MM.1S (cell line): ENCODE measurements at regions not wholly inside any gene's neighbourhood (a gene's known extent, or its start where the extent isn't known, plus 50 kb on each side); places are given as distances from the start of the nearest gene placed in this dataset.

Experiments
- DNase-seq: peaks from one replicate; pipeline ENCODE4 v3.0.0-alpha.2; 2015
- H2AFZ ChIP-seq: fragments of 300-600 bp; sonication (generic); 2 replicates; pipeline ENCODE4 v1.6.0; 2016; ENCODE audit warnings: antibody characterized with exemption, low read length
- H3F3A ChIP-seq: fragments of 300-600 bp; sonication (generic); 2 replicates; pipeline ENCODE4 v1.6.1; 2016; ENCODE audit warnings: mild to moderate bottlenecking, antibody characterized with exemption, low read length, moderate library complexity, mixed read lengths; ENCODE audit not compliant: insufficient read depth
- H3K27ac ChIP-seq: fragments of 300-600 bp; sonication (generic); 2 replicates; pipeline ENCODE4 v1.5.1; 2016; ENCODE audit warnings: mild to moderate bottlenecking, low read length
- H3K27me3 ChIP-seq: fragments of 300-600 bp; sonication (generic); replicated peaks from 2 replicates; pipeline ENCODE4 v1.6.0; 2016; ENCODE audit warnings: low read length; ENCODE audit not compliant: insufficient read depth
- H3K36me3 ChIP-seq: fragments of 300-600 bp; sonication (generic); replicated peaks from 2 replicates; pipeline ENCODE4 v1.6.1; 2016; ENCODE audit warnings: mild to moderate bottlenecking, low read length, mixed read lengths; ENCODE audit not compliant: insufficient read depth
- H3K4me1 ChIP-seq: fragments of 300-600 bp; sonication (generic); 2 replicates; pipeline ENCODE4 v1.6.1; 2016; ENCODE audit warnings: low read length, mixed read lengths
- H3K4me2 ChIP-seq: fragments of 300-600 bp; sonication (generic); 2 replicates; pipeline ENCODE4 v1.6.0; 2016; ENCODE audit warnings: low read depth, low read length
- H3K4me3 ChIP-seq: fragments of 300-600 bp; sonication (generic); 2 replicates; pipeline ENCODE4 v1.5.1; 2016; ENCODE audit warnings: low read length, mixed read lengths
- H3K79me2 ChIP-seq: fragments of 300-600 bp; sonication (generic); 2 replicates; pipeline ENCODE4 v1.6.1; 2016; ENCODE audit warnings: mixed run types, low read length, mixed read lengths
- H3K9ac ChIP-seq: fragments of 300-600 bp; sonication (generic); 2 replicates; pipeline ENCODE4 v1.6.1; 2016; ENCODE audit warnings: low read length, mixed read lengths
- H3K9me2 ChIP-seq: fragments of 300-600 bp; sonication (generic); replicated peaks from 2 replicates; pipeline ENCODE4 v1.6.1; 2016; ENCODE audit warnings: mild to moderate bottlenecking, low read length, mixed read lengths; ENCODE audit not compliant: insufficient read depth
- H3K9me3 ChIP-seq: fragments of 300-600 bp; sonication (generic); replicated peaks from 2 replicates; pipeline ENCODE4 v1.6.1; 2016; ENCODE audit warnings: mild to moderate bottlenecking, low read length, mixed read lengths; ENCODE audit not compliant: insufficient read depth
- H4K20me1 ChIP-seq: fragments of 300-600 bp; sonication (generic); 2 replicates; pipeline ENCODE4 v1.6.1; 2016; ENCODE audit warnings: mild to moderate bottlenecking, low read length, moderate library complexity, mixed read lengths; ENCODE audit not compliant: insufficient read depth
- EZH2 ChIP-seq: fragments of 300-600 bp; sonication (generic); optimal IDR thresholded peaks from 2 replicates; pipeline ENCODE3; 2017; ENCODE audit warnings: low read depth, mild to moderate bottlenecking, antibody characterized with exemption, low read length, mixed read lengths
- EZH2phosphoT487 ChIP-seq: fragments of 300-600 bp; sonication (generic); IDR thresholded peaks from 2 replicates; pipeline ENCODE4 v1.6.1; 2018; ENCODE audit warnings: antibody characterized with exemption, low read length
- TF ChIP-seq, protein P1 (sequence below): fragments of 300-600 bp; sonication (generic); IDR thresholded peaks from 2 replicates; pipeline ENCODE4 v1.5.1; 2016; ENCODE audit warnings: antibody characterized with exemption, low read length, mixed read lengths

DNA sequence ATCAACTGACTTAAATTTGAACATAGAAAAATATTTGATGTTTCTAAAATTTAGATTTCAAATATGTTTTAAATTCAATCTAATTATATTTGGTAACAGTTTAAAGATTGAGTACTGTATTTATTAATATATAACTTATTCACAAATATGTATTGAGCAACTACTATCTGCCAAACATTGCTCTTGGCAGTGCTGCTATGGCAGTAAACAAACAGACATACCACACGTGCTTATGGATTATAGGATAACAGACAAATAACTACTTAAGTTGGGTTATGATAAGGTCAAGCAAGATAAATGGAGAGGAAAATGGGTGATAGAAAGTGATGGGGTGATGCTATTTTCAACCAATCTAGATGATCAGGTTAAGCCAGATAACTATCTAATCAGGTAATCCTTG, 538.1 kb downstream of the C12orf50 start:
- no peak overlapping the region for H3K4me3 ChIP-seq
- TF ChIP-seq EZH2 (no peak), EZH2phosphoT487 (no peak)
- TF ChIP-seq, protein P1, sequence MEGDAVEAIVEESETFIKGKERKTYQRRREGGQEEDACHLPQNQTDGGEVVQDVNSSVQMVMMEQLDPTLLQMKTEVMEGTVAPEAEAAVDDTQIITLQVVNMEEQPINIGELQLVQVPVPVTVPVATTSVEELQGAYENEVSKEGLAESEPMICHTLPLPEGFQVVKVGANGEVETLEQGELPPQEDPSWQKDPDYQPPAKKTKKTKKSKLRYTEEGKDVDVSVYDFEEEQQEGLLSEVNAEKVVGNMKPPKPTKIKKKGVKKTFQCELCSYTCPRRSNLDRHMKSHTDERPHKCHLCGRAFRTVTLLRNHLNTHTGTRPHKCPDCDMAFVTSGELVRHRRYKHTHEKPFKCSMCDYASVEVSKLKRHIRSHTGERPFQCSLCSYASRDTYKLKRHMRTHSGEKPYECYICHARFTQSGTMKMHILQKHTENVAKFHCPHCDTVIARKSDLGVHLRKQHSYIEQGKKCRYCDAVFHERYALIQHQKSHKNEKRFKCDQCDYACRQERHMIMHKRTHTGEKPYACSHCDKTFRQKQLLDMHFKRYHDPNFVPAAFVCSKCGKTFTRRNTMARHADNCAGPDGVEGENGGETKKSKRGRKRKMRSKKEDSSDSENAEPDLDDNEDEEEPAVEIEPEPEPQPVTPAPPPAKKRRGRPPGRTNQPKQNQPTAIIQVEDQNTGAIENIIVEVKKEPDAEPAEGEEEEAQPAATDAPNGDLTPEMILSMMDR: no peak

DNA sequence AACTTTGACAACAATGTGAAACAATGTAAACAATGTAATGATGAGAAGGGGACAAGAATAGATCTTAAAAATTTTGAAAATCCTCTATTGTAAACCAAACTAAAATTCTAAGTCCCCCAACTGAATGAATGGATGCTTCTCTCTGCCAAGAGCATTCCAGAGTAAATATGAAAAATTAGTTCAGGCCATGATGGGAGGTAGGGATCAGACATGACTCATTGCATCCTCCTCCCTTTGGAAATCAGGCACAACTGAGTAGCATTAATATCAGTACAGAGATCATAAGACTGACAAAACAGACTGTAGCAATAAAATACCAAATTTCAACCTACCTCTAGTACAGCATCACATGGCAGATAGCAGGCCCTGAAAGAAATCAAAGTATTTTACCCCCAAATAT, 559.9 kb downstream of the C12orf50 start:
- no peaks in the 10 kb centered on the region for H3K9me2 ChIP-seq
- no peaks in the 10 kb centered on the region for H3F3A ChIP-seq
- no peaks in the 10 kb centered on the region for H3K79me2 ChIP-seq
- TF ChIP-seq EZH2 (no peak), EZH2phosphoT487 (no peak)
- TF ChIP-seq, protein P1: no peak
- H3K27me3 ChIP-seq: no peaks in the 10 kb centered on the region
- no peak overlapping the region for H3K9ac ChIP-seq
- H3K27ac ChIP-seq: no peak overlapping the region
- H2AFZ ChIP-seq: no peak overlapping the region
- no peak overlapping the region for H3K4me3 ChIP-seq
- no peak for DNase-seq
- H4K20me1 ChIP-seq: no peaks in the 10 kb centered on the region
- H3K4me1 ChIP-seq: no peaks in the 10 kb centered on the region
- H3K36me3 ChIP-seq: no peaks in the 10 kb centered on the region
- H3K4me2 ChIP-seq: no peak overlapping the region
- no peaks in the 10 kb centered on the region for H3K9me3 ChIP-seq

More for the DNA sequence above, 538.1 kb downstream of the C12orf50 start:
- no peak overlapping the region for H2AFZ ChIP-seq
- no peaks in the 10 kb centered on the region for H3K4me1 ChIP-seq
- no peak overlapping the region for H3K4me2 ChIP-seq
- no peak overlapping the region for H3K27ac ChIP-seq
- H3K79me2 ChIP-seq: no peaks in the 10 kb centered on the region
- H3K27me3 ChIP-seq: no peaks in the 10 kb centered on the region
- no peak overlapping the region for H3K9ac ChIP-seq
- H4K20me1 ChIP-seq: no peaks in the 10 kb centered on the region
- no peaks in the 10 kb centered on the region for H3F3A ChIP-seq
- no peaks in the 10 kb centered on the region for H3K9me3 ChIP-seq
- H3K9me2 ChIP-seq: no peaks in the 10 kb centered on the region
- H3K36me3 ChIP-seq: no peaks in the 10 kb centered on the region
- DNase-seq: no peak

DNA sequence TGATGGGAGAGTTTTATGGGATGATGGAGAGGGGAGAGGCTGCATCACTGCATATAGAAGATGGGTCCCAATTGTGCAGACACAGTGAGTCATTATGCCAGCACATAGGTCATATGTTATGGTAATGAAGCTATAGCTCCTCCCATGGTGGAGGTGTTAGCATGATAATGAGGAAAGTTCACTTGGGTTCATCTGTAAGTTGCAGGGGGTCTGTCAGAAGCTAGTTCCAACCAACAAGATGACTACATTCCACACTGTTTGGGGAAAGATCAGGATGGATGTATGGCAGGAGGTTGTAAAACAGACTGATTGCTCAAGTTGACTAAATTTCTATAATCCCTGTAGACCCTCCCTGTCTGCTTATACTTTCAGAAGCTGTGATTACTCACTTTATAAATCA, 561.3 kb downstream of the C12orf50 start:
- no peaks in the 10 kb centered on the region for H3K9me2 ChIP-seq
- TF ChIP-seq EZH2 (no peak), EZH2phosphoT487 (no peak)
- TF ChIP-seq, protein P1: no peak
- no peaks in the 10 kb centered on the region for H4K20me1 ChIP-seq
- no peaks in the 10 kb centered on the region for H3K36me3 ChIP-seq
- H3K27me3 ChIP-seq: no peaks in the 10 kb centered on the region
- no peak overlapping the region for H3K27ac ChIP-seq
- no peaks in the 10 kb centered on the region for H3K4me1 ChIP-seq
- H3K9ac ChIP-seq: no peak overlapping the region
- H3F3A ChIP-seq: no peaks in the 10 kb centered on the region
- no peak for DNase-seq
- H2AFZ ChIP-seq: no peak overlapping the region
- H3K9me3 ChIP-seq: no peaks in the 10 kb centered on the region
- no peaks in the 10 kb centered on the region for H3K79me2 ChIP-seq
- H3K4me3 ChIP-seq: no peak overlapping the region
- H3K4me2 ChIP-seq: no peak overlapping the region
